ENCODE measurements at regions not wholly inside any gene's neighbourhood (a gene's known extent, or its start where the extent isn't known, plus 50 kb on each side); places are given as distances from the start of the nearest gene placed in this dataset.

DNA sequence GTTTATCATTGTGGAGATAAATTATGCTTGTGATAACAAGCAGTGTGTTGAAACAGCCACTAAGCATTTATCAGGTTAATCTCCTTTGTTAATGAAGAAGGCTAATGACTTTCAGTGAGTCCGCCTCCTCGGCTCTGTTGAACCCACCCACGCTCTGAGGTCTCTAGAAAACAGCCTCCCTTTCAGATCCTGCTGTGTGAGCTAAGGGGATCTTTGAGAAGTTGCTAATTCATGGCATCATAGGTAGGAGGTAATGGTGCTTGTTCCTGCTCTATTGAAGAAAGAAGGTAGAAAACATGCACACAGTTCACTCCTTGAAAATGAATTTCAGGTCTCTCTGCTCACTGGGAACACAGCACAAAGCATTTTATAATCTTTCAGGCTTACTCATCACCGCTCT, 483.9 kb downstream of the AACS start:
- TF ChIP-seq EZH2 (IDR thresholded peaks at IDR 0.05; ENCODE audit: borderline replicate concordance, insufficient read depth, low read depth, low read length, poor library complexity, severe bottlenecking) (no peak), CTCF (IDR thresholded peaks at IDR 0.05) (no peak)

All from B cell (primary cell).